Right cardiac atrium (tissue), 5 donors: ENCODE measurements at regions not wholly inside any gene's neighbourhood (a gene's known extent, or its start where the extent isn't known, plus 50 kb on each side); places are given as distances from the start of the nearest gene placed in this dataset.

Experiments
- ATAC-seq, 2 donors: fragments of 200-7000 bp; cut with Tn5 transposase; one replicate each; pipeline versions ENCODE4 v1.8.0 to v1.9.1; 2020; ENCODE audit warnings: moderate library complexity in 2 of 2, mild to moderate bottlenecking in 1 of 2
- DNase-seq, 3 donors: peaks; one replicate each; pipeline ENCODE4 v3.0.0-alpha.2; 2020
- H3K27ac ChIP-seq: one replicate; pipeline ENCODE4 v1.5.1; 2013; ENCODE audit warnings: mild to moderate bottlenecking, low read length, control low read depth, moderate library complexity
- H3K27me3 ChIP-seq: one replicate; pipeline ENCODE4 v1.6.1; 2013; ENCODE audit not compliant: control insufficient read depth, insufficient read depth
- H3K4me1 ChIP-seq: one replicate; pipeline ENCODE4 v1.6.1; 2013; ENCODE audit warnings: low read length; ENCODE audit not compliant: control insufficient read depth, insufficient read depth
- H3K4me3 ChIP-seq: one replicate; pipeline ENCODE4 v1.5.1; 2013; ENCODE audit warnings: low read length, control low read depth
- H3K9me3 ChIP-seq: one replicate; pipeline ENCODE4 v1.6.1; 2013; ENCODE audit warnings: low read length; ENCODE audit not compliant: control insufficient read depth
- WGBS: extraction: QIAGEN DNeasy Blood & Tissue Kit; methylation state at CpG from one replicate; pipeline ENCODE4 v1.1.7; 2013; 5-methylcytosine and 5-hydroxymethylcytosine counted together
- intact Hi-C, 4 donors: fragments of 100-400 bp; cut with DNase I; formaldehyde crosslinking; loops; one replicate each; pipeline versions ENCODE4 v1.11.0 to v1.14.0; 2022 to 2023
- donor health status: healthy with polysubstance abuse.
- donor health status: DM: no; HTN: yes; CAD: no.
- donor health status: DM: no; HTN: no; CAD: no.
- donor health status: DM: no; HTN: yes; CAD: no; lungs with severe emphysema.
- donor health status: DM: yes; HTN: yes; CAD: no.

DNA sequence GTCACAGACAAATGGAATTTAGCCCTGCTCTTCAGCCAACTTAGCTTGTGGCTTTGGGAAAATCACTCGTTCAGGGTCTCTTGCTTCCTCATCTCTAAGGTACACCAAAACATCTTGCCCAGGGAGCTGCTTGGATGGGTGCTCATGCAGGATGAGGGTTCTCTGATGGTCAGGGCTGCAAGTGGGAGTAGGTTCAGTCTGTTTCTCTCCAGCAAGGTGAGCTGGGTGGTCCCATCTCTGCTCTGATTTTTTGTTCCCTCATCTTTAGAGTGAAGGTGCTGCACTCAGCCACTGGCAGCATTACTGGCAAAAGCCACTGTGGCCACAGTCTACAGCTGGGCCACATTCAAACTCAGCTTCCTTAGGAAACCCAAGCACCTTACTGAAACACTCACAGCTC lies 149.9 kb upstream of the GPR26 start:
- Histone ChIP-seq H3K27me3 (no peaks in the 10 kb centered on the region), H3K27ac (no peak overlapping the region), H3K4me1 (no peaks in the 10 kb centered on the region), H3K4me3 (no peak overlapping the region), H3K9me3 (no peaks in the 10 kb centered on the region)
- intact Hi-C loops, result no loop called here
- ATAC-seq (no peak), DNase-seq (no peak)
- WGBS, result 63% methylated on average over 1 of the region's 1 CpG

DNA sequence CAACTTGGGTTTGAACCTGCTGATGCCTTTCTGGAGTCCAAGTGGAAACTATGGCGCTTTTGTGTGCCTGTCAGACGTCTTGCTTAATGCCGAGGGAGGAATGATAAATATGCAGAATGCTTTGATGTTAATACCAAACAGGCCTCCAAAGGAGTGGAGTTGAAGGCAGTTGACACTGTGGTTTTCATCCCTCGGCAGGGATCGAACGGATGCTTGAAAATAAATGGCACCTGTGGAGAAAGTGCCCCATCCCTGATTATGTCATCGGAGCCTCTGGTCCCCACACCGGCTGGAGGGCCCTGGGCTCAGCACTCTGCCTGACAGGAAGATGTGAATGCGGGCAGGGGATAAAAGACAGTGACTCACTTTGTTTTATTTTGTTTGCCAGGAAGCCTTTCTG lies 148.7 kb upstream of the GPR26 start:
- H3K27ac ChIP-seq, result no peak overlapping the region
- DNase-seq (no peak), ATAC-seq (no peak)
- no peaks in the 10 kb centered on the region for H3K9me3 ChIP-seq
- no peak overlapping the region for H3K4me3 ChIP-seq
- H3K27me3 ChIP-seq, result no peaks in the 10 kb centered on the region
- 42% methylated on average over 9 of the region's 9 CpGs for WGBS
- no peaks in the 10 kb centered on the region for H3K4me1 ChIP-seq
- intact Hi-C loops, result no loop called here

DNA sequence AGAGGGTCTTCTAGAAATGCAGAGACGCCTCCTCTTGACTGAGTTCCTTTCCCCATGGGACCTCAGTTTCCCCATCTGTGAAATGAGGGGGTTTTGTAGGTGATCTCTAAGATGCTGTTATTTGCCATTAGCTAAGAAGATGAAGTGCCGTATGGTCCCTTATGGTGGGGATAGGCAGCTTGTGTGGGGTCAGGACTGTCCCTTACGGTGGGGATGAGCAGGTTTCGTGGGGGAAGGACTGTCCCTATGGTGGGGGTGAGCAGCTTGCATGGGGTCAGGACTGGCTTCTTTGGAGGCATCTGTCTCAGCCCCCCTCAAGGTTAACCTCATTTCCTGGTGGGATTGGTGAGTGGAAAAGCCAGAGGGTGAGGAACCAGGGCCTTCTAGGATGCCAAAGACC lies 148.3 kb upstream of the GPR26 start:
- ATAC-seq, result no peak
- intact Hi-C loops, result no loop called here
- Histone ChIP-seq H3K4me1 (no peaks in the 10 kb centered on the region), H3K4me3 (no peak overlapping the region), H3K27ac (no peak overlapping the region), H3K9me3 (no peaks in the 10 kb centered on the region), H3K27me3 (no peaks in the 10 kb centered on the region)
- DNase-seq, result no peak
- WGBS, result 90% methylated on average over 4 of the region's 4 CpGs

DNA sequence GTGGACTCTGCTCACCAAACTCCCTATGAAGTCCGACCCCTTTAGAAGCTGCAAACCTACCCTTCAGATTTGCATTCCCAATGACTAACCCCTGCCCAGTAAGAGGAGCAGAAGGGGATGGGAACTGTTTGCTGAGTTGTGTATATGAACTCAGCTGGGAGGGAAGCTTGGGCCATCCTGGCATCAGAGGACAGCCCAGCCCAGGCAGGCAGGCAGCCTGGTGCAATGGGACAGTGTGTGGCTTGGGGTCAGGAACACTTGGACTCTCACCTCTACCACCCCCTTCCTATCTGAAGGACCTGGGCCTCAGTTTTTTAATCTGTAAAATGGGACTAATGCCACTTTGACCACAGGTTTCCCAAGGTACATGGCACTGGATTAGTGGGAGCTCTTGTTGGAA lies 147.4 kb upstream of the GPR26 start:
- intact Hi-C loops, result no loop called here
- ATAC-seq (no peak), DNase-seq (no peak)
- WGBS, result 65% methylated on average over 1 of the region's 1 CpG
- Histone ChIP-seq H3K4me1 (no peaks in the 10 kb centered on the region), H3K9me3 (no peaks in the 10 kb centered on the region), H3K27ac (no peak overlapping the region), H3K4me3 (no peak overlapping the region), H3K27me3 (no peaks in the 10 kb centered on the region)

DNA sequence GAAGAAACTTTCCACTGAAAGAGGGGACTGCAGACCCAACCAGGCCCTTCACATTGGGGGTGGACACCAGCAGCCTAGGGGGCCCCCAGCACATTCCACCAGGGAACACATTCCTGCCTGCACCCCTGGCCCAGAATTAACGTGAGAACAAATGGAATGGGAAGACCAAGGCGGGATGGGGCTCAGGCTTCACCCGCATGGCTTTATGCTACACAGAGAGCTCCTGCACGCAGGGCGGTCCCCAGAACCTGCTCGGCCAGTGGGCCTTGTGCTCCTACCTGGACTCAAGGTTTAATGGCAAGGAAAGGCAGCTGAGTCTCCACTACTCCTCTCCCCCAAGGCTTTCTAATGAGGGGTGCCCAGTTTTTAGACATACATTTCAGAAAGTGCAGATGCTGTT lies 146.3 kb upstream of the GPR26 start:
- intact Hi-C loops, result no loop called here
- DNase-seq (no peak), ATAC-seq (no peak)
- Histone ChIP-seq H3K4me1 (no peaks in the 10 kb centered on the region), H3K4me3 (no peak overlapping the region), H3K27me3 (no peaks in the 10 kb centered on the region), H3K27ac (no peak overlapping the region), H3K9me3 (no peaks in the 10 kb centered on the region)
- WGBS, result 88% methylated on average over 6 of the region's 6 CpGs

DNA sequence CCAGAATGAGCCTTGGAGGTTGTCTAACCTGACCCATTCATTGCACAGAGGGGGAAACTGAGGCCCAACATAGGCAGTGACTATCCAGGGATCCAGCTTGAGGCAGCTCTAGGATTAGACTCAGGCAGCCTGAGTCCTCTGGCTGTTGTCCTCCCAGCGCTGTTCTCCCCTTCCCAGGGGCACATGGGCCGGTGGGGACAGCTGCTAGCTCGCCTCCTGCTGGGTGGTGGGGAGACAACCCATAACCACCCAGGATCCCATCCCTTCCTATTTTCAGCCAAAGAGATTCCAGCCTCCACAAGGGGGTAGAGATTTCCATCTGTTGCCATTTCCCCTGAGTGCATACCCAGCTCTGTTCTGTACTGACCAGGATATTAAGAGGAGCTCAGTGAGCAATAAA lies 145.1 kb upstream of the GPR26 start:
- Histone ChIP-seq H3K4me1 (no peaks in the 10 kb centered on the region), H3K27ac (no peak overlapping the region), H3K27me3 (no peaks in the 10 kb centered on the region), H3K4me3 (no peak overlapping the region), H3K9me3 (no peaks in the 10 kb centered on the region)
- ATAC-seq (no peak), DNase-seq (no peak)
- 80% methylated on average over 3 of the region's 3 CpGs for WGBS
- intact Hi-C loops, result no loop called here

DNA sequence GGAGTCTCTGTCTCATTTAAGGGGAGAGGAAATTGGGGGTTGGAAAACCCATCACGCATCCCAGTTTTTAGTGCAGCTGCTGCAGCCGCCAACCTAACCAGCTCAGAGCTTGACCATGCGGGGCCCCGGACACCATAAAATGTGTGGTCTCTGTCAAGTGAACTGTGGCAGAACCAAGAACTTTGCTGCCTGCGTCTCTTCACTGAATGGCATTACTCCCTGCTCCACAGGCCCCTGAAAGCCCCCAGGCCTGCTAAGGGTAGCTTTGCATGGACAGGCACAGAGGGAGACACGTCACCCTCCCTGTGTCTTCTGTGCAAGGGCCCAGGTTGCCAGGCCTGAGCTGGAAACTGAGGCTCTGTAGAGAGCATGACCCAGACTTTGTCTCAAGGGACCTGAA lies 144.6 kb upstream of the GPR26 start:
- 75% methylated on average over 6 of the region's 6 CpGs for WGBS
- no peak for DNase-seq
- H3K27ac ChIP-seq, result no peak overlapping the region
- no peaks in the 10 kb centered on the region for H3K4me1 ChIP-seq
- H3K27me3 ChIP-seq, result no peaks in the 10 kb centered on the region
- H3K9me3 ChIP-seq, result no peaks in the 10 kb centered on the region
- intact Hi-C loops, result no loop called here
- no peak overlapping the region for H3K4me3 ChIP-seq
- no peak for ATAC-seq

DNA sequence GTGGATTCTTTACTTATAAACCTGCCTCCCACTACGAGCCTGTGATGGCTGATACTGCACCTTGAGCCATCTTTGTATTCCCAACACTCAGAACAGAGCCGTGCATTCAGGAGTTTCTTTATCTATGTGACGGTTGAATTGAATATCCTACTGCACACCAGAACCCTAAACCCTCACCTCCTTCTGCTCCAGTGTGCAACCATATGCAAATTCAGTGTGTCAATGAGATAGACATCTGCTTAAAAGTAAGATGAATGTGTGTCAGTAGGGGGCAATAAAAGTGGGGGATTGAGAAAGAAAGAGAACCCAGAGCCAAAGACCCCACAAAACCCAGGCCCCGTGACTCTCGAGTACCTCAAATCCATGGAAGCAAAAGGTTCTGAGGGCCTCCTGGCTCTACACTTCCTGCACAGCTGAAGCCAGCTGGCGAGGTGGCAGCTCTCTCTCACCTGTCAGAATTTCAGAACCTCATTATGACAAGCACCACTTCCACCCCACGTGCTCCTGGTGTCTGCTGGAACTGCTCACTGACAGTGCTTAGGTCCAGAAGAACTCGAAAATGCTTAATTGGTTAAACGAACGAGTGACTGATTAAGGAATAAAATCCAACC lies 143.3 kb upstream of the GPR26 start:
- no peak overlapping the region for H3K4me3 ChIP-seq
- 77% methylated on average over 10 of the region's 10 CpGs for WGBS
- ATAC-seq, result no peak
- no peaks in the 10 kb centered on the region for H3K4me1 ChIP-seq
- no peaks in the 10 kb centered on the region for H3K27me3 ChIP-seq
- no peak overlapping the region for H3K27ac ChIP-seq
- no peaks in the 10 kb centered on the region for H3K9me3 ChIP-seq
- DNase-seq, result no peak
- intact Hi-C loops, result no loop called here

DNA sequence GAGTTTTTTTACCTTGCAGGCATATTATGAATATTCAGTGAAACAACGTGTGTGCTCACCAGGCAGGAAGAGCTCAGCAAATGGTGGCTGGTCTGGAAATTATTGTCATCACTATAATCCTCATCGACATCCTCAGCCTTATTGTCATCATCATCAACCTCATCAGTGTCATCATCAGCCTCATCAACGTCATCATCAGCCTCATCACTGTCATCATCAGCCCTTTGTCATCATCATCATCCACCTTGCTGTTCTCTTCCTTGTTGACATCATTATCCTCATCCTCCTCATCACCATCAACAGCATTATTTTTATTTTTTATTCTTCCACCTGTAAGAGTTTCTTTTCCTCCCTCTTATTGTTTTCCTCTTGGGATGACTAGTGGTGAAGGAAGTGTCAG lies 142.3 kb upstream of the GPR26 start:
- 84% methylated on average over 3 of the region's 3 CpGs for WGBS
- Histone ChIP-seq H3K4me1 (no peaks in the 10 kb centered on the region), H3K27ac (no peak overlapping the region), H3K27me3 (no peaks in the 10 kb centered on the region), H3K4me3 (no peak overlapping the region), H3K9me3 (no peaks in the 10 kb centered on the region)
- ATAC-seq, result no peak
- intact Hi-C loops, result no loop called here
- DNase-seq, result no peak

DNA sequence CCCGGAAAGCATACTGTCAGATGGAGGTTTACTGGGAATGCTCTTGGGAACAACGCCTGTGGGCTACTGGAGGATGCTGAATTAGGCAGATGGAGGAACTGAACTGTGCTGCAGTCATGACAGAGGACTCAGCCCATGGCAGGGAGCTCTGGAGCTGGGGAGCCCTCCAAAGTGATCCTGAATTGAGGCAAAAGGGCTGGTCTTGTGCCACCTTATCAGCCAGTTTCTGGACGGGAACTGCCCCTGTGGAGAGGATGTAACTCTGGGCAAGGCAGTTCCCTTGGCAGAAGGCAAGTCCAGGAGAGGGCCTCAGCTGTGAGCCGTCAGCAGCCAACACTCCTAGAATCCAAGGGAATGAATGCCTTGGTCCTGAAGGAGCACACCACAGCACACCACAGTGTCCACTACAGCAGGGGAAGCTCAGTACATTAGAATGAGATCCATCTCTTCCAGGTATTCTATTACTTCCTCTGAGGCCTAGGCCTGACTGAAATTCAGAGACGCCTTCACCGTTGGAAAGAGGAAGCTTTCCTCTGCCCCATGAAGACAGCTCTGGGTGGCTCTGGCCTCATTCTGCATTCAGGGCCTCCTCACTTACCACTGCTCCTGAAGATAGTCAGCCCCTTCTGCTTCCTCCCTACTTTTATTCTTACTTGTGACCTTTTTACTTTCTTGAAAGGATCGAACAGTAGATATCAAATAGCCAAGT lies 139.6 kb upstream of the GPR26 start:
- no peak for DNase-seq
- intact Hi-C loops, result no loop called here
- WGBS, result 76% methylated on average over 7 of the region's 7 CpGs
- H3K27me3 ChIP-seq, result no peaks in the 10 kb centered on the region
- H3K4me1 ChIP-seq, result no peaks in the 10 kb centered on the region
- H3K4me3 ChIP-seq, result no peak overlapping the region
- H3K9me3 ChIP-seq, result no peaks in the 10 kb centered on the region
- no peak overlapping the region for H3K27ac ChIP-seq
- ATAC-seq, result no peak

DNA sequence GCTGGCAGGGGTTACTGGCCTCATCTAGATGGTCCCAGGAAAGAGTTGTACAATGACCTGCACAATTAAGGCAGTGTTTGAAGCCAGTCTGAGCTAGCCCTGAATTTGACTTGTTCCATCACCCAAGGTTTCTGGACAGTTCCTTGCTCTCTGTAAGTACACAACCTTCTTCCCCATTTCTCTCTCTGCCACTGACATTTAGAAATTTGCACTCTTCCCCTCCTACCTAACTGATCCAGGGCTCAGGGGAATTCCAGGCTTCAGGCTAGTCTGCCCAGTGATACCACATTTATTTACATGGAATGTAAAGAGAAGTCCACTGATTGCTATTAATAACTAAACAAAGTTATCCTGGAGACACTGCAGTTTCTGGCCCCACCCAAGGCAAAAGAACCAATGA lies 139.0 kb upstream of the GPR26 start:
- Histone ChIP-seq H3K4me1 (no peaks in the 10 kb centered on the region), H3K27me3 (no peaks in the 10 kb centered on the region), H3K9me3 (no peaks in the 10 kb centered on the region), H3K4me3 (no peak overlapping the region), H3K27ac (no peak overlapping the region)
- ATAC-seq (no peak), DNase-seq (no peak)
- intact Hi-C loops, result no loop called here
